OCI-LY7 (cell line): ENCODE measurements at regions not wholly inside any gene's neighbourhood (a gene's known extent, or its start where the extent isn't known, plus 50 kb on each side); places are given as distances from the start of the nearest gene placed in this dataset.

Source experiments
- BruUV-seq: library from RNA; stranded (reverse); fragments of 400-500 nt; replicated peaks from 2 replicates; lab custom pipeline; 2021; lab: Mats Ljungman, UMichigan
- CTCF ChIA-PET: fragments of 300-600 bp; sonication (Branson Sonifier 250); formaldehyde crosslinking; loops from one replicate; lab custom pipeline; 2022; ENCODE audit warnings: antibody characterized with exemption; ENCODE audit not compliant: unreplicated experiment; lab: Charles Lee
- POLR2A ChIA-PET: fragments of 300-600 bp; sonication (Branson Sonifier 250); formaldehyde crosslinking; loops from one replicate; lab custom pipeline; 2022; ENCODE audit warnings: antibody characterized with exemption; lab: Charles Lee
- DNase-seq: peaks from one replicate; pipeline ENCODE4 v3.0.0-alpha.2; 2015; ENCODE audit warnings: low spot score
- H2AFZ ChIP-seq: fragments of 200-600 bp; sonication (generic), shearing (Covaris generic); 2 replicates; pipeline ENCODE4 v1.6.1; 2014; ENCODE audit warnings: mild to moderate bottlenecking, antibody characterized with exemption, low read length, moderate library complexity
- H3K27ac ChIP-seq: fragments of 200-600 bp; sonication (generic); 2 replicates; pipeline ENCODE4 v1.5.1; 2014; ENCODE audit warnings: mixed run types, low read depth, mild to moderate bottlenecking, moderate library complexity, low read length, inconsistent platforms; ENCODE audit not compliant: poor library complexity, severe bottlenecking
- H3K36me3 ChIP-seq: fragments of 200-600 bp; sonication (generic); 2 replicates; pipeline ENCODE4 v1.6.1; 2014; ENCODE audit warnings: mild to moderate bottlenecking, antibody characterized with exemption, low read length, moderate library complexity, mixed read lengths; ENCODE audit not compliant: insufficient read depth
- H3K4me1 ChIP-seq: fragments of 200-600 bp; sonication (generic); 2 replicates; pipeline ENCODE4 v1.5.1; 2014; ENCODE audit warnings: mild to moderate bottlenecking, low read length; ENCODE audit not compliant: insufficient read depth, poor library complexity, severe bottlenecking
- H3K4me2 ChIP-seq: fragments of 200-600 bp; sonication (generic); 2 replicates; pipeline ENCODE4 v1.6.1; 2014; ENCODE audit warnings: mild to moderate bottlenecking, low read length
- H3K4me3 ChIP-seq: fragments of 200-600 bp; sonication (generic); 2 replicates; pipeline ENCODE4 v1.5.1; 2014; ENCODE audit warnings: mild to moderate bottlenecking, low read depth, low read length; ENCODE audit not compliant: poor library complexity, severe bottlenecking
- H3K79me2 ChIP-seq: fragments of 200-600 bp; sonication (generic); 2 replicates; pipeline ENCODE4 v1.6.1; 2016; ENCODE audit warnings: low read depth, mild to moderate bottlenecking, low read length, moderate library complexity, mixed read lengths; ENCODE audit not compliant: insufficient read depth
- H3K9me2 ChIP-seq: fragments of 200-600 bp; sonication (generic); 2 replicates; pipeline ENCODE4 v1.6.1; 2016; ENCODE audit warnings: mild to moderate bottlenecking, low read length, mixed read lengths; ENCODE audit not compliant: insufficient read depth
- H3K9me3 ChIP-seq: fragments of 200-600 bp; sonication (generic); 2 replicates; pipeline ENCODE4 v1.6.1; 2014; ENCODE audit warnings: mild to moderate bottlenecking, mixed run types, low read length, mixed read lengths
- H4K20me1 ChIP-seq: fragments of 200-600 bp; sonication (generic); 2 replicates; pipeline ENCODE4 v1.6.1; 2014; ENCODE audit warnings: mild to moderate bottlenecking, antibody characterized with exemption, low read length, moderate library complexity, mixed read lengths; ENCODE audit not compliant: insufficient read depth
- CTCF ChIP-seq: fragments of 200-600 bp; sonication (generic); conservative IDR thresholded peaks from 2 replicates; pipeline ENCODE4 v1.5.1; 2014; ENCODE audit warnings: mild to moderate bottlenecking, antibody characterized with exemption, low read length, moderate library complexity, mixed read lengths
- EZH2phosphoT487 ChIP-seq: fragments of 200-600 bp; sonication (generic); IDR thresholded peaks from 2 replicates; pipeline ENCODE4 v1.6.1; 2018; ENCODE audit warnings: low read depth, borderline replicate concordance, mild to moderate bottlenecking, mixed run types, antibody characterized with exemption, low read length, moderate library complexity, mixed read lengths
- intact Hi-C: fragments of 100-400 bp; cut with micrococcal nuclease; formaldehyde crosslinking; loops from one replicate; pipeline ENCODE4 v1.10.0; 2022; ENCODE audit not compliant: unreplicated experiment

- H3K4me1 ChIP-seq: no peaks in the 10 kb centered on the region
- ChIA-PET POLR2A (no interaction called here), CTCF (no interaction called here)
- intact Hi-C loops: no loop called here
- no peak overlapping the region for H3K4me3 ChIP-seq
- BruUV-seq: no TSS peak
- H3K27ac ChIP-seq: no peak overlapping the region
- TF ChIP-seq CTCF: no peak
- TF ChIP-seq EZH2phosphoT487: no peak
- no peak overlapping the region for H3K4me2 ChIP-seq
- no peaks in the 10 kb centered on the region for H4K20me1 ChIP-seq
- no peak overlapping the region for H2AFZ ChIP-seq
- no peak for DNase-seq
- no peaks in the 10 kb centered on the region for H3K9me2 ChIP-seq
- H3K9me3 ChIP-seq: no peaks in the 10 kb centered on the region
- no peaks in the 10 kb centered on the region for H3K36me3 ChIP-seq
- H3K79me2 ChIP-seq: no peaks in the 10 kb centered on the region
These were observed 131.0 kb downstream of the RAP2A start for GRCh38 chr13:97564956-97565355.

- CTCF ChIA-PET: no interaction called here
- no TSS peak for BruUV-seq
- intact Hi-C loops: no loop called here
- no peak overlapping the region for H2AFZ ChIP-seq
- H3K4me3 ChIP-seq: no peak overlapping the region
- POLR2A ChIA-PET: no interaction called here
- no peaks in the 10 kb centered on the region for H4K20me1 ChIP-seq
- H3K36me3 ChIP-seq: no peaks in the 10 kb centered on the region
- H3K9me2 ChIP-seq: no peaks in the 10 kb centered on the region
- TF ChIP-seq EZH2phosphoT487 (no peak), CTCF (no peak)
- no peaks in the 10 kb centered on the region for H3K79me2 ChIP-seq
- H3K4me1 ChIP-seq: no peaks in the 10 kb centered on the region
- no peak overlapping the region for H3K4me2 ChIP-seq
- no peak overlapping the region for H3K27ac ChIP-seq
- no peaks in the 10 kb centered on the region for H3K9me3 ChIP-seq
- no peak for DNase-seq
These were observed 131.9 kb downstream of the RAP2A start for GRCh38 chr13:97565906-97566305.

- Histone ChIP-seq H3K4me3 (no peak overlapping the region), H3K36me3 (no peaks in the 10 kb centered on the region), H3K9me3 (no peaks in the 10 kb centered on the region), H3K4me2 (no peak overlapping the region), H3K79me2 (no peaks in the 10 kb centered on the region), H4K20me1 (no peaks in the 10 kb centered on the region), H3K27ac (no peak overlapping the region), H2AFZ (no peak overlapping the region), H3K9me2 (no peaks in the 10 kb centered on the region), H3K4me1 (no peaks in the 10 kb centered on the region)
- no peak for DNase-seq
- POLR2A ChIA-PET: no interaction called here
- intact Hi-C loops: no loop called here
- no TSS peak for BruUV-seq
- TF ChIP-seq EZH2phosphoT487: no peak
- TF ChIP-seq CTCF: no peak
- CTCF ChIA-PET: no interaction called here
These were observed 132.9 kb downstream of the RAP2A start for GRCh38 chr13:97566907-97567306.
